Liver (tissue), 7 donors: ENCODE measurements at regions not wholly inside any gene's neighbourhood (a gene's known extent, or its start where the extent isn't known, plus 50 kb on each side); places are given as distances from the start of the nearest gene placed in this dataset.
A peak's percentile ranks its signal among the peaks of the same experiment; 100 is the strongest.

ENCODE experiments used
- DNase-seq: peaks from one replicate; pipeline ENCODE4 v3.0.0-alpha.2; 2017; ENCODE audit warnings: low spot score
- H3K27ac ChIP-seq, 2 donors: one replicate each; pipeline ENCODE4 v1.7.0; 2013; ENCODE audit warnings: inconsistent platforms in 2 of 2, low read length in 2 of 2, control low read depth in 1 of 2, low read depth in 1 of 2, mild to moderate bottlenecking in 1 of 2
- H3K27me3 ChIP-seq, 4 donors: one replicate each; pipeline versions ENCODE4 v1.6.1 to v1.7.0; 2013; ENCODE audit warnings: low read length in 3 of 4, inconsistent platforms in 1 of 4, mild to moderate bottlenecking in 1 of 4, moderate library complexity in 1 of 4; ENCODE audit not compliant: control insufficient read depth in 4 of 4, insufficient read depth in 4 of 4
- H3K36me3 ChIP-seq, 4 donors: one replicate each; pipeline versions ENCODE4 v1.6.1 to v1.7.0; 2013; ENCODE audit warnings: low read length in 3 of 4, mild to moderate bottlenecking in 3 of 4, low read depth in 1 of 4, moderate library complexity in 1 of 4; ENCODE audit not compliant: control insufficient read depth in 4 of 4, insufficient read depth in 3 of 4
- H3K4me1 ChIP-seq, 4 donors: one replicate each; pipeline versions ENCODE4 v1.6.1 to v1.7.0; 2013; ENCODE audit warnings: low read length in 3 of 4, mild to moderate bottlenecking in 3 of 4, moderate library complexity in 1 of 4; ENCODE audit not compliant: control insufficient read depth in 4 of 4, insufficient read depth in 4 of 4
- H3K4me3 ChIP-seq, 3 donors: one replicate each; pipeline versions ENCODE4 v1.6.1 to v1.7.0; 2013; ENCODE audit warnings: low read length in 3 of 3, control low read depth in 1 of 3, low read depth in 1 of 3, mild to moderate bottlenecking in 1 of 3
- H3K9ac ChIP-seq, 2 donors: one replicate each; pipeline ENCODE4 v1.7.0; 2013; ENCODE audit warnings: low read length in 2 of 2, mild to moderate bottlenecking in 2 of 2, moderate library complexity in 2 of 2, control low read depth in 1 of 2, low read depth in 1 of 2
- H3K9me3 ChIP-seq, 4 donors: one replicate each; pipeline versions ENCODE4 v1.6.1 to v1.7.0; 2013; ENCODE audit warnings: low read length in 3 of 4; ENCODE audit not compliant: control insufficient read depth in 4 of 4
- EGR1 ChIP-seq, 2 donors: IDR thresholded peaks; 2 replicates each; pipeline ENCODE4 v1.6.1; 2016 to 2018; ENCODE audit warnings: antibody characterized with exemption in 2 of 2, low read depth in 2 of 2
- FOXA1 ChIP-seq: IDR thresholded peaks from 2 replicates; pipeline ENCODE4 v1.6.1; 2016; ENCODE audit warnings: antibody characterized with exemption
- FOXA2 ChIP-seq: IDR thresholded peaks from 2 replicates; pipeline ENCODE4 v1.6.1; 2016; ENCODE audit warnings: antibody characterized with exemption
- HNF4A ChIP-seq, 2 donors: conservative IDR thresholded peaks; 2 replicates each; pipeline ENCODE4 v1.6.1; 2016; ENCODE audit warnings: antibody characterized with exemption in 2 of 2, mild to moderate bottlenecking in 2 of 2
- JUND ChIP-seq, 2 donors: IDR thresholded peaks; 2 replicates each; pipeline ENCODE4 v1.6.1; 2016; ENCODE audit warnings: antibody characterized with exemption in 2 of 2
- NR2F2 ChIP-seq: IDR thresholded peaks from 2 replicates; pipeline ENCODE4 v1.6.1; 2016; ENCODE audit warnings: antibody characterized with exemption
- RAD21 ChIP-seq, 2 donors: IDR thresholded peaks; 2 replicates each; pipeline ENCODE4 v1.6.1; 2016; ENCODE audit warnings: antibody characterized with exemption in 2 of 2, mild to moderate bottlenecking in 2 of 2
- RXRA ChIP-seq, 2 donors: IDR thresholded peaks; 2 replicates each; pipeline ENCODE4 v1.6.1; 2017 to 2018; ENCODE audit warnings: antibody characterized with exemption in 2 of 2, mild to moderate bottlenecking in 1 of 2
- SP1 ChIP-seq: IDR thresholded peaks from 2 replicates; pipeline ENCODE4 v1.6.1; 2018; ENCODE audit warnings: antibody characterized with exemption, mild to moderate bottlenecking
- YY1 ChIP-seq: IDR thresholded peaks from 2 replicates; pipeline ENCODE4 v1.6.1; 2016; ENCODE audit warnings: antibody characterized with exemption, mild to moderate bottlenecking
- ZBTB33 ChIP-seq: IDR thresholded peaks from 2 replicates; pipeline ENCODE4 v1.6.1; 2016; ENCODE audit warnings: antibody characterized with exemption
- WGBS: extraction: QIAGEN DNeasy Blood & Tissue Kit; methylation state at CpG from one replicate; pipeline ENCODE4 v1.1.7; 2013; 5-methylcytosine and 5-hydroxymethylcytosine counted together
- donor health status: healthy.
- donor health status: healthy.
- donor health status: healthy.
- donor health status: healthy.

DNA sequence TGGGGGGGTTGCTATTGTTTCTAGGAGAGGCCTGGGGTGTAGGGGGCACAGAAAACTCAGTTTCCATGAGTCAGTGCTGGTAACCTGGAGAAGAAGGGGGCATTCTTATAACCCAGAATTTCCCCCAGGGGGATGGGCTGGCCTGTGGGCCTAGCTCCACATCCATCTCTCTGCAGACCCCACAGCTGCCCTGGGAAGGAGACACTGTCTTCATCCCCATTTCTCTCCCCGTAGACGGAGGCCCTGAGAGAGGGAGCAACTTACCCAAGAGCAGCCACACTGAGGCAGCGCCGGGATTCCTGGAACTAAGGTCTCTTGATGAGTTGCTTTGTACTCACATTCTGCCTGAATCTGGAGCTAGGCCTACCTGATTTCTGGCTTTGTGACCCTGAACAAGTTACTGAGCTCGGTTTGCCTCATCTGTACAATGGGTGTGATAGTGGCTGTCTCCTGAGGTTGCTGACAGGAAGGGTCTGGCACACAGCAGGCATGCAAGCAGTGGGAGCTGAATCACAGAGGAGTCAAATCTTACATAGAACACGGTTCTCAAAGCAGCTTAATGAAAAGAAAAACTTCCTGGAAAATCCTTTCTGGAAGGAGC, 55.0 kb upstream of the LCTL start:
- TF ChIP-seq EGR1 (IDR thresholded peaks at IDR 0.05; ENCODE audit: low read depth in 2 of 2) (no peak), FOXA1 (no peak), FOXA2 (no peak), JUND (IDR thresholded peaks at IDR 0.05) (no peak), RXRA (IDR thresholded peaks at IDR 0.05) (no peak), YY1 (no peak), HNF4A (conservative IDR thresholded peaks at IDR 0.05) (no peak)
- 93% methylated on average over 6 of the region's 6 CpGs for WGBS
- DNase-seq, result no peak
- no peaks in the 10 kb centered on the region for H3K9me3 ChIP-seq
- H3K4me1 ChIP-seq, result peaks cover 14 to 31% (median 23%) of the 10 kb centered on the region in 4 donors
- no peak overlapping the region for H3K9ac ChIP-seq
- no peak overlapping the region for H3K4me3 ChIP-seq
- no peaks in the 10 kb centered on the region for H3K27me3 ChIP-seq
- no peaks in the 10 kb centered on the region for H3K36me3 ChIP-seq
- peak overlapping the region in 1 of 2 donors; percentile 59 for H3K27ac ChIP-seq

DNA sequence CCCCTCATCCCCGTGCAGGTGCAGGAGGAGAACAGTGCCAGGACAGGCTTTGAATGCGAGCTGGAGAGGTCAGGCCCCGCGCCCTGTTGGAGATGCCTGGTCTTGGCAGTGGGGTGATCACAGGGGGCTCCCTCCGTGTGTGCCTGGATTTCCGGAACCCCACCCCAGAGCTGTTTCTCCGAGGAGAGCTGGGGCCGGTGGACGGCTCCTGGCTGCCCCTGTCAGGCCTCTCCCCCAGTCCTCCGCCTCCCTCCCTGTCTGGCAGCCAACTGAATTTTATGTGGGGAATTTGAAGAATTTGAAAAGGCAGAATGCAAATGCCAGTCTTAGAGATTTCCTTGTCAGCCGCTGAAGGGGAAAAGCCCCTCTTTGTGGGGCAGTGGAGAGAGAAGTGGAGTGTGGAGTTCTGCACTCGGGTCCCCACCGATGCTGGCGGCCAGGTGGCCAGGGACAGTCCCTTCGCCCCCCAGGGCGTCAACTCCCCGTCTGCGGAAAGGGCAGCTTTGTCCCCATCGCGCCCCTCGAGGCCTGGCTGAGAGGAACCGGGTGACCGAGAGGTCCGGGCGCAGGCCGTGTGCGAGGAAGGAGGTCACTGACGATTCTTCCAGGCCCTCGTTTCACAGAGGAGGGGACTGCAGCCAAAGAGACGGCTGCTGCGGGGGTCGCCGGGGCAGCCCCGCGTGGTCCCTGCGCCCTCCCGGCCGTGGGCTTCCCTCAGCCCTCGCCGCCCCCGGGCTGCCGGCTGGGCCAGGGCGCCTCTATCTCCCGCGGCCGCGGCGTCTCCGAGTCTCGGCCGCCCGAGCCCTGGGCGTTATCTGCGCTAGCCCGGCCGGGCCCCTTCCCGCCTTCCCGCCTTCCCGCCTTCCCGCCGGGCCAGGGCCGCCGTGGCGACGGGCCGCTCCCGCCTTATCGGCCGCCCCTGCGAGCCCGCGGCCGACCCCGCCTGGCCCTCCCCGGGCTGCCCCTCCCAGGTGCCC, 56.0 kb upstream of the LCTL start:
- peaks cover 14 to 29% (median 20%) of the 10 kb centered on the region in 4 donors for H3K4me1 ChIP-seq
- 32% methylated on average over 75 of the region's 75 CpGs for WGBS
- no peak for TF ChIP-seq FOXA2
- H3K27ac ChIP-seq, result peak overlapping the region; percentile 59 to 62
- no peak overlapping the region for H3K9ac ChIP-seq
- H3K36me3 ChIP-seq, result no peaks in the 10 kb centered on the region
- H3K27me3 ChIP-seq, result no peaks in the 10 kb centered on the region
- peak; percentile 69 for DNase-seq
- H3K4me3 ChIP-seq, result no peak overlapping the region
- no peaks in the 10 kb centered on the region for H3K9me3 ChIP-seq

GRCh38 chr15:66622591-66623022, 56.8 kb upstream of the LCTL start:
- WGBS, result 60% methylated on average over 5 of the region's 5 CpGs
- no peaks in the 10 kb centered on the region for H3K36me3 ChIP-seq
- TF ChIP-seq SP1, result no peak
- no peak for TF ChIP-seq YY1
- TF ChIP-seq RAD21 (IDR thresholded peaks at IDR 0.05), result no peak
- no peak for TF ChIP-seq ZBTB33
- TF ChIP-seq NR2F2, result no peak
- no peak for TF ChIP-seq JUND (IDR thresholded peaks at IDR 0.05)
- H3K27ac ChIP-seq, result no peak overlapping the region
- H3K9ac ChIP-seq, result peak overlapping the region in 1 of 2 donors; percentile 7
- H3K27me3 ChIP-seq, result no peaks in the 10 kb centered on the region
- H3K4me1 ChIP-seq, result peaks cover 11 to 20% (median 14%) of the 10 kb centered on the region in 4 donors
- H3K9me3 ChIP-seq, result no peaks in the 10 kb centered on the region
- DNase-seq, result no peak
- H3K4me3 ChIP-seq, result no peak overlapping the region
